GM12878 (cell line): ENCODE measurements at regions not wholly inside any gene's neighbourhood (a gene's known extent, or its start where the extent isn't known, plus 50 kb on each side); places are given as distances from the start of the nearest gene placed in this dataset.

Experiments
- ATAC-seq: fragments of 200-7000 bp; cut with Tn5 transposase; 3 replicates; pipeline ENCODE4 v1.9.1; 2020; ENCODE audit warnings: mild to moderate bottlenecking, moderate library complexity
- BruUV-seq: library from RNA; stranded (reverse); fragments of 400-500 nt; replicated peaks from 2 replicates; lab custom pipeline; 2021; lab: Mats Ljungman, UMichigan
- CTCF ChIA-PET: fragments of 300-600 bp; sonication (Branson Sonifier 250); formaldehyde crosslinking; extraction: SDS; loops from one replicate; lab custom pipeline; 2021; ENCODE audit warnings: inconsistent platforms; lab: Yijun Ruan, JAX
- POLR2A ChIA-PET: fragments of 350-600 bp; formaldehyde crosslinking; extraction: SDS; loops from one replicate; lab custom pipeline; 2021; ENCODE audit warnings: inconsistent platforms; lab: Charles Lee
- RAD21 ChIA-PET: fragments of 300-600 bp; sonication (Branson Sonifier 250); formaldehyde crosslinking; loops from one replicate; lab custom pipeline; 2023; ENCODE audit warnings: antibody characterized with exemption; ENCODE audit not compliant: unreplicated experiment; lab: Charles Lee
- SMC1A ChIA-PET: fragments of 300-600 bp; sonication (Branson Sonifier 250); formaldehyde crosslinking; loops from one replicate; lab custom pipeline; 2023; ENCODE audit not compliant: unreplicated experiment, uncharacterized antibody; lab: Charles Lee
- DNase-seq: peaks from one replicate; pipeline ENCODE4 v3.0.0-alpha.2; 2011; ENCODE audit warnings: low read depth, low spot score
- FAIRE-seq: peaks from 3 replicates; lab custom pipeline; 2011; peaks lifted over from hg19 to GRCh38; lab: Jason Lieb, UNC
- H2AFZ ChIP-seq: 2 replicates; pipeline ENCODE4 v1.6.0; 2011; ENCODE audit warnings: low read depth, low read length, control low read depth; ENCODE audit not compliant: control insufficient read depth
- H3K27ac ChIP-seq: 2 replicates; pipeline ENCODE4 v1.5.1; 2011; ENCODE audit warnings: control low read depth; ENCODE audit not compliant: control insufficient read depth, insufficient read depth
- H3K27me3 ChIP-seq, 2 experiments: replicated peaks in 1 of 2; 2 replicates each; pipeline versions ENCODE4 v1.6.0 to v1.6.1; 2011; ENCODE audit warnings: low read length in 1 of 2; ENCODE audit not compliant: control insufficient read depth in 2 of 2, insufficient read depth in 2 of 2
- H3K36me3 ChIP-seq, 2 experiments: 2 replicates each; pipeline ENCODE4 v1.5.1; 2011; ENCODE audit warnings: low read length in 1 of 2; ENCODE audit not compliant: control insufficient read depth in 2 of 2, insufficient read depth in 2 of 2
- H3K4me1 ChIP-seq: 2 replicates; pipeline ENCODE4 v1.6.1; 2011; ENCODE audit warnings: mild to moderate bottlenecking, low read length, moderate library complexity, mixed read lengths; ENCODE audit not compliant: control insufficient read depth, insufficient read depth
- H3K4me2 ChIP-seq: 2 replicates; pipeline ENCODE4 v1.6.0; 2011; ENCODE audit warnings: control low read depth; ENCODE audit not compliant: control insufficient read depth, insufficient read depth
- H3K4me3 ChIP-seq: fragments of 200-600 bp; sonication (generic); 2 replicates; pipeline ENCODE4 v1.5.1; 2016
- H3K79me2 ChIP-seq: 2 replicates; pipeline ENCODE4 v1.6.0; 2011; ENCODE audit warnings: low read length; ENCODE audit not compliant: control insufficient read depth, insufficient read depth
- H3K9ac ChIP-seq: 2 replicates; pipeline ENCODE4 v1.8.0; 2011; ENCODE audit warnings: low read length, control low read depth, mixed read lengths; ENCODE audit not compliant: control insufficient read depth, insufficient read depth
- H3K9me3 ChIP-seq: replicated peaks from 3 replicates; pipeline ENCODE4 v1.5.1; 2011; ENCODE audit warnings: mild to moderate bottlenecking, low read length; ENCODE audit not compliant: control insufficient read depth, insufficient read depth
- H4K20me1 ChIP-seq: 2 replicates; pipeline ENCODE4 v1.6.0; 2011; ENCODE audit not compliant: control insufficient read depth, insufficient read depth
- GABPA ChIP-seq: IDR thresholded peaks from 2 replicates; pipeline ENCODE4 v1.6.1; 2014; ENCODE audit warnings: antibody characterized with exemption, low read depth, mild to moderate bottlenecking, inconsistent platforms
- HCFC1 ChIP-seq: fragments of 150-350 bp; IDR thresholded peaks from 2 replicates; pipeline ENCODE4 v1.6.1; 2014; ENCODE audit warnings: low read length
- JUNB ChIP-seq: IDR thresholded peaks from 2 replicates; pipeline ENCODE4 v1.6.1; 2016; ENCODE audit warnings: antibody characterized with exemption, mild to moderate bottlenecking
- MEF2A ChIP-seq: IDR thresholded peaks from 2 replicates; pipeline ENCODE4 v1.6.1; 2011; ENCODE audit warnings: low read depth, mild to moderate bottlenecking, low read length, moderate library complexity; ENCODE audit not compliant: insufficient read depth
- MEF2B ChIP-seq: fragments of 450-650 bp; IDR thresholded peaks from 2 replicates; pipeline ENCODE4 v1.6.1; 2018; ENCODE audit warnings: mild to moderate bottlenecking, moderate library complexity; ENCODE audit not compliant: partially characterized antibody, poor library complexity, severe bottlenecking
- NR2C2 ChIP-seq: IDR thresholded peaks from 2 replicates; pipeline ENCODE4 v1.6.1; 2011; ENCODE audit warnings: borderline replicate concordance, low read depth; ENCODE audit not compliant: control insufficient read depth, insufficient read length
- POLR2AphosphoS2 ChIP-seq: IDR thresholded peaks from 2 replicates; pipeline ENCODE4 v1.6.1; 2011; ENCODE audit warnings: low read depth, mild to moderate bottlenecking, low read length, improper control_type of control experiment, moderate library complexity
- POLR2AphosphoS5 ChIP-seq: IDR thresholded peaks from 2 replicates; pipeline ENCODE4 v1.6.1; 2011; ENCODE audit warnings: mild to moderate bottlenecking, low read length, inconsistent platforms
- RAD21 ChIP-seq: IDR thresholded peaks from 2 replicates; pipeline ENCODE4 v1.6.1; 2011; ENCODE audit warnings: mild to moderate bottlenecking, low read depth, low read length, moderate library complexity; ENCODE audit not compliant: insufficient read depth
- SIN3A ChIP-seq: IDR thresholded peaks from 2 replicates; pipeline ENCODE4 v1.6.1; 2012; ENCODE audit warnings: low read depth, low read length, improper control_type of control experiment
- SMC3 ChIP-seq: IDR thresholded peaks from 2 replicates; pipeline ENCODE4 v1.6.1; 2011; ENCODE audit warnings: low read length, improper control_type of control experiment, borderline replicate concordance
- TBL1XR1 ChIP-seq: IDR thresholded peaks from 2 replicates; pipeline ENCODE4 v1.6.1; 2012; ENCODE audit warnings: low read depth, low read length, improper control_type of control experiment
- ZNF207 ChIP-seq: fragments of 450-650 bp; IDR thresholded peaks from 2 replicates; pipeline ENCODE4 v1.6.1; 2014; ENCODE audit warnings: antibody characterized with exemption, mild to moderate bottlenecking, borderline replicate concordance
- ZNF384 ChIP-seq: IDR thresholded peaks from 2 replicates; pipeline ENCODE4 v1.6.1; 2012; ENCODE audit warnings: low read depth, mild to moderate bottlenecking, low read length, improper control_type of control experiment, borderline replicate concordance
- WGBS: methylation state at CpG from one replicate; pipeline ENCODE4 v1.1.6; 2016; ENCODE audit warnings: low lambda C conversion rate; ENCODE audit not compliant: insufficient replicate concordance, insufficient coverage; ENCODE audit errors: missing lambda C conversion rate; 5-methylcytosine and 5-hydroxymethylcytosine counted together
- in situ Hi-C: fragments of 300-500 bp; cut with MboI; formaldehyde crosslinking; loops from 9 replicates; pipeline ENCODE4 v1.14.3; 2018; ENCODE audit warnings: mixed read lengths
- intact Hi-C: fragments of 100-400 bp; cut with micrococcal nuclease; formaldehyde crosslinking; loops from one replicate; pipeline ENCODE4 v1.14.2; 2022; ENCODE audit not compliant: unreplicated experiment
- TF ChIP-seq, protein P1 (sequence below): fragments of 450-650 bp; IDR thresholded peaks from 2 replicates; pipeline ENCODE4 v1.6.1; 2017; ENCODE audit warnings: borderline replicate concordance
- TF ChIP-seq, protein P2 (sequence below): IDR thresholded peaks from 2 replicates; pipeline ENCODE4 v1.6.1; 2011; ENCODE audit warnings: low read depth, low read length, improper control_type of control experiment, borderline replicate concordance

DNA sequence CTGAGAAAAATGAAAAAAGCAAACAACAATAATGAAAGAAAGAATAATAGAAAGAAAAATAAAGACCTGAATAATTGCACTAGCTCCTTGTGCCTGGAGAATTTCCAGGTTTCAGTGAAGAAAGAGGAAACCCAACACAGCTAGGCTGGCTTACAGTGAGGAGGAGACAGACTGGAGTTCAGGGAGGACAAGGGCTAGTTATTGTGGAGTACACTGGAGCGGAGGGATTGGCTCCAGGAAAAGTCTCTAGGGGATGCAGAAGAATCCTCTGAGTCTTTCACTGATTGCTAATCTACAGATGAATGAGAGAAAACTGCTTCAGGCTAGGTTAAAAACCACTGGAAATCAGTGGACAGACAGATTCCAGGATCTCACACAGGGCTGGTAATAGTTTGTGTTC is 163.6 kb upstream of the RBMS1 start:
- BruUV-seq = no TSS peak
- Histone ChIP-seq H3K36me3 (no peaks in the 10 kb centered on the region), H3K4me1 (no peaks in the 10 kb centered on the region), H3K9ac (no peak overlapping the region), H2AFZ (no peak overlapping the region), H3K4me2 (no peak overlapping the region), H4K20me1 (no peaks in the 10 kb centered on the region), H3K9me3 (no peaks in the 10 kb centered on the region), H3K4me3 (no peak overlapping the region), H3K79me2 (no peaks in the 10 kb centered on the region), H3K27me3 (peaks cover 0 to 3% of the 10 kb centered on the region in 2 experiments; a peak in 2 of 4 replicates), H3K27ac (no peak overlapping the region)
- POLR2A ChIA-PET = no interaction called here
- DNase-seq (no peak), ATAC-seq (no peak), FAIRE-seq (no peak)
- WGBS = 42% methylated on average over 1 of the region's 1 CpG
- CTCF ChIA-PET = no interaction called here
- TF ChIP-seq SMC3 (no peak), RAD21 (no peak), MEF2B (no peak), ZNF207 (no peak), TBL1XR1 (no peak)
- intact Hi-C loops = no loop called here
- SMC1A ChIA-PET = no interaction called here
- in situ Hi-C loops = no loop called here
- RAD21 ChIA-PET = no interaction called here

DNA sequence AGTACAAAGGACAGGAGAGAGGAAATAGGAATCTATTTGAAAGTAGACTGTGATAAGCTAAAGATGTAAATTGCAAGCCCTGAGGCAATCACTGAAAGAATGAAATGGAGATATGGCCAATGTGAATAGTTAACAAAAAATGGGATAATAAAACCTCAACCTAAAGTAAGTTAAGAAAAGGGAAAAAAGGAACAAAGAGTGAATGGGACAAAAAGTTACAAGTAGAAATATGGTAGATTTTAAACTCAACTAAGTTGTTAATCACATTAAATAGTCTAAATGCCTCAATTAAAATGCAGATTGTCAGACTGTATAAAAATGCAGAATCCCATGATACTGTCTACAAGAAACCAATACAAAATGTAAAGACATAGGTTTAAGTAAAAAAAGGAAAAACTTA is 165.2 kb upstream of the RBMS1 start:
- Histone ChIP-seq H3K79me2 (no peaks in the 10 kb centered on the region), H3K36me3 (no peaks in the 10 kb centered on the region), H3K4me3 (no peak overlapping the region), H3K9ac (no peak overlapping the region), H4K20me1 (no peaks in the 10 kb centered on the region), H3K27me3 (peaks cover 0 to 3% of the 10 kb centered on the region in 2 experiments; a peak in 2 of 4 replicates), H2AFZ (no peak overlapping the region), H3K4me1 (no peaks in the 10 kb centered on the region), H3K9me3 (no peaks in the 10 kb centered on the region), H3K4me2 (no peak overlapping the region), H3K27ac (no peak overlapping the region)
- no peak for FAIRE-seq
- no TSS peak for BruUV-seq
- in situ Hi-C loops = no loop called here
- no peak for ATAC-seq
- DNase-seq = no peak
- ChIA-PET SMC1A (no interaction called here), POLR2A (no interaction called here), RAD21 (no interaction called here), CTCF (no interaction called here)
- intact Hi-C loops = no loop called here
- TF ChIP-seq GABPA (no peak), POLR2AphosphoS5 (no peak), JUNB (no peak), HCFC1 (no peak), MEF2A (no peak), SIN3A (no peak), POLR2AphosphoS2 (no peak), ZNF384 (no peak), NR2C2 (no peak)
- TF ChIP-seq, protein P1, sequence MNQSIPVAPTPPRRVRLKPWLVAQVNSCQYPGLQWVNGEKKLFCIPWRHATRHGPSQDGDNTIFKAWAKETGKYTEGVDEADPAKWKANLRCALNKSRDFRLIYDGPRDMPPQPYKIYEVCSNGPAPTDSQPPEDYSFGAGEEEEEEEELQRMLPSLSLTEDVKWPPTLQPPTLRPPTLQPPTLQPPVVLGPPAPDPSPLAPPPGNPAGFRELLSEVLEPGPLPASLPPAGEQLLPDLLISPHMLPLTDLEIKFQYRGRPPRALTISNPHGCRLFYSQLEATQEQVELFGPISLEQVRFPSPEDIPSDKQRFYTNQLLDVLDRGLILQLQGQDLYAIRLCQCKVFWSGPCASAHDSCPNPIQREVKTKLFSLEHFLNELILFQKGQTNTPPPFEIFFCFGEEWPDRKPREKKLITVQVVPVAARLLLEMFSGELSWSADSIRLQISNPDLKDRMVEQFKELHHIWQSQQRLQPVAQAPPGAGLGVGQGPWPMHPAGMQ = no peak
- TF ChIP-seq, protein P2, sequence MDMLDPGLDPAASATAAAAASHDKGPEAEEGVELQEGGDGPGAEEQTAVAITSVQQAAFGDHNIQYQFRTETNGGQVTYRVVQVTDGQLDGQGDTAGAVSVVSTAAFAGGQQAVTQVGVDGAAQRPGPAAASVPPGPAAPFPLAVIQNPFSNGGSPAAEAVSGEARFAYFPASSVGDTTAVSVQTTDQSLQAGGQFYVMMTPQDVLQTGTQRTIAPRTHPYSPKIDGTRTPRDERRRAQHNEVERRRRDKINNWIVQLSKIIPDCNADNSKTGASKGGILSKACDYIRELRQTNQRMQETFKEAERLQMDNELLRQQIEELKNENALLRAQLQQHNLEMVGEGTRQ = no peak
